NCI-H774 (cell line): ENCODE measurements at regions not wholly inside any gene's neighbourhood (a gene's known extent, or its start where the extent isn't known, plus 50 kb on each side); places are given as distances from the start of the nearest gene placed in this dataset.

Experiments used
- DNase-seq: peaks from one replicate; lab custom pipeline; 2025; lab: John Stamatoyannopoulos, UW

DNA sequence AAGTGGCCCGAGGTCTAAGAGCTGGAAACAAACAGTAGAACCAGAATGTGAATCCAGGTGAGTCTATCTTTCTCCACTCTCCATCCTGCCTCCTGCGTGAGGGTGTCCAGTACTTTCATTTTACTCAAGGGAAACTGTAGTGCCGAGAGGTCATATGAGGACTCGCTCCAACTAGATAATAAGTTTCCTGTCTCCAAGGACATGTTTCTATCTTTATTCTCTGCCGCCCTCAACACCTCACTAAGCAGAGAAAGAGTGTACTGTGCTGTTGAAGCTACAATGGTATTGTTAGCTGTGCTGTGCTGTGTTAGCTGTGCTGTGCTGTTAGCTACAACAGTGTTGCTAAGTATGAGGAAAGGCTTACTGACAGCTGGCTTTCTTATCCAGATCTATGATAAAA lies 137.9 kb upstream of the COL8A1 start:
- no peak for DNase-seq

DNA sequence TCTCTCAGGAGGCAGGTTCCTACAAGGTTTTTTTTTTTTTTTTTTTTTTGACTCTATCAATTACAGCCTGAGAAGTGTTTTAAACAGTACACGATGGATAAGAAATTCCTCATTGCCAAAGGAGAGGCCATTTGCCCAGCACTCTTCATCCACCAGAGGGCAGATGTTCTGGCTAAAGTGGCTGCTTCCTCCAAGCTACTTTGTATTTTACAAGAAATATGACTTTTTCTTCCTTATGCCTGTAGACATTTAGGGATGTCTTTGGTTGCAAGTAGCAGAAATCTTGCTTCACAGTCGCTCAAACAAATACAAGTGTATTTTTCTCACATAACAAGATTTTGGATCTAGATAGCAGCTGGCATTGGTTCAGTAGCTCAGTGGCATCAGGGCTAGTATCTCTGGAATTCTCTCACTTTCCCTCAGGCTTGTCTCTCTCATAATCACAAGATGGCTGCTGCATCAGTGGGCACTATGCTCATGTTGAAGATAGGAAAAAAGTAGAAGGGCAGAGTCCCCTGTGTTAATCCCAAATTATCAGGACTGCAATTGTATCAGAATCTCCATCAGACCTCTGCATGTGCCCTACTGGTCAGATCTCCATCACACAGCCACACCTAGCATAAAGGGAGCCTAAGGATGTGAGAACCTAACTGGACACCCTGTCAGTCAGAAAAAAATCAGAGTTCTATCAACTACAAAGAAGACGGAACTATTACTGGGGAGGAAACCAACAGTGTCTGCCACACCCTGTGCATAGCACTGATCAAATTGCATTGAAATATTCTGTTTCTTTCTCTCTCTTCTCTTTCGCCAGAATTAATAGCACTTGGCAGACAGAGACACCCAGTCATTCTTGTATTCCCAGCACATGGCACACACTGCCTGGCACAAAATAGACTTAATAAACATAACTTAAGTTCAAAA lies 138.9 kb upstream of the COL8A1 start:
- DNase-seq, result no peak

DNA sequence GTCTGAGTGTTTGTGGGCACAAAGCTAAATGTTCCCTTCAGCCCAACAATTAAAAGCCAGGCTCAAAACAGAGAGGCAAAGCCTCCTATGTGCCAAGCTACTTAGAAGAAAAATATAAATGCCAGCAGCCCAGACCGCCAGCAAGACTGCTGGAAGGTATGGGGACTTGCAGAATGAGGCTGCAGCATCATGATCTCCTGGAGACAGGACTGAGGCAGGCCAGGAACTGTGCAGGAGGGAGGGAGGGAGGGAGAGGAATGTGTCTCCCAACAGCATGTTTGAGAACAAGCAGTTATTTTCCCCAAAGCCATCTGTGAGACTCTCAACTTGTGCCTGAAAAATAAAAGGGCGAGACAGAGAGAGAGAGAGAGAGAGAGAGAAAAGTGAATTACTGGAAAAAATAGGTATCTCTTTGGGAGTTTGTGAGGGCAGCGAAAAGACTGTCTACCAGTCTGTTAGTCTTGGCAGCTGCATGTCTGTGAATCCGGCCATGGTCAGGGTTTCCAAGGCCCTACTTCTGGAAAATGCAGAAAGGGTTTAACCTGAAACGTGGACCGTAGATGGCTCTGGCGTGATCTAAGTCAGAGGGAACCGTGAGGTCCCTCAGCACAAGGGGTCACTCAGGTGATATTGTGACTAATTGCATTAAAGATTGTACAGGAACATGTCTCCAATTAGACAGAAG lies 139.7 kb upstream of the COL8A1 start:
- DNase-seq, result no peak

DNA sequence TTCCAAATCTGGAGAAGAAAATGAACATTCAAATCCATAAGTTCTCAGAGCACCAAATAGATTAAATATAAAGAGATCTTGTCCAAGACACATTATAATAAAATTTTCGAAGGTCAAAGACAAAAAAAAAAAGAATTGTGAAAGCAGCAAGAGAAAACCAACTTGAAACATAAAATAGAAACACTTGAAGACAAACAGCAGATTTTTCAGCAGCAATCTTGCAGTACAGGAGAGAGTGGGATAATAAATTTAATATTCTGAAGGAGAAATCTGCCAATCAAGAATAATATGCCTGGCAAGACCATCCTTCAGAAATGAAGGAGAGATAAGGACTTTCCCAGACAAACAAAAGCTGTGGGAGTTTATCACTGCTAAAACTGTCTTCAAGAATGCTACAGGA lies 150.5 kb upstream of the COL8A1 start:
- no peak for DNase-seq

DNA sequence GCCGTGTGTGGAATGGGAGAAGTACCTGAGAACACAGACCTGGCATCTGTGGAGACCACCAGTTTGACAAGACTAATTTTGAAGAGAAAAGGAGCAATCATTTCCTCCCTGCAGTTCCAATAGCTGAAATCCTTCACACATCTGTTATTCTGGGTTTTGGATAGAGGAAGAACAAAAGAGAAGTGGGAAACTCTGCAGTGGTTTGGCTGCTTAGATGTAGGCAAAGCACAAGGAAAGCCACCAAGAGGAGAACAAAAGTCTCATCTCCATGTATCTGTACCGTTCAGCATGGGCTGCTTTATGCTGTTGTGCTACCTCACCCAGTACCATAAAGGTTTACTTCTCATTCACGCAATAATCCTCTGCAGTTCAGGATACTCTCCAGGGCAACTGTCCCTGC lies 153.1 kb upstream of the COL8A1 start:
- DNase-seq, result no peak

DNA sequence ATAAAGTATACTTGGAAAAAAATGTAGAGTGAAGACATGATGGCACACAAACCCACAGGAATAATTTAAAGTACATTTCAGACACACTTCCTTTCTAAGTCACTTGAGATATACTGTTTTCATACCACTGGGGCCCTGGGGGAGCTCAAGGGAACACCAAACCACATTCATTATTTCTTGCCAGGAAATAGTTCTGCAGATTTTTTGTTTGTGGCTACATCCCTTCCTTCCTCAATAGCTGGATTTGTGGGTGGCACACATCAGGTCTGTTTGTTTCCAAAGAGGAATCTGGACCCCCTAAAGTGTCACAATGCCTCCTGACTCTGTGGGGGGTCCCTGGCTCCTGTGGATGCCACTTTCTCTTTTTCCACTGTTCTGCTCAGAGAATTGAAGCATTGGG lies 153.5 kb upstream of the COL8A1 start:
- DNase-seq, result no peak

DNA sequence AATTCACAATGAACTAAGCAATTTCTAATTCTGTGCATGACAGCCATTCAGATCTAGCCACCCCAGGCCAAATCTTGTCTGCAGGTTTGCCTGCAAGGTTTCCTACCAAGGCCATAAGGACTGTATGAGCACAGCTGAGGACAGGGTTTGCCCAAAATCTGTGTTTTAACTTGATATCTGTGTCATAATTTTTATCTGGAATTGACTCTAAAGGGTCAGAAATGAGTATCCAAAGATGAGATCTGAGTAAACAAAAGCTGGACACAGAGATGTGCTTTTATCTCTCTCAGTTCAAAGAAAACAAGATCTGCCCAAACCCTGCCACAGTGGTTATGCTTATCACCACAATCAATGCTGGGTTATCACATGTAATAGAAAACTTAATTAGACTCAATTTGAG lies 154.6 kb upstream of the COL8A1 start:
- DNase-seq, result no peak

DNA sequence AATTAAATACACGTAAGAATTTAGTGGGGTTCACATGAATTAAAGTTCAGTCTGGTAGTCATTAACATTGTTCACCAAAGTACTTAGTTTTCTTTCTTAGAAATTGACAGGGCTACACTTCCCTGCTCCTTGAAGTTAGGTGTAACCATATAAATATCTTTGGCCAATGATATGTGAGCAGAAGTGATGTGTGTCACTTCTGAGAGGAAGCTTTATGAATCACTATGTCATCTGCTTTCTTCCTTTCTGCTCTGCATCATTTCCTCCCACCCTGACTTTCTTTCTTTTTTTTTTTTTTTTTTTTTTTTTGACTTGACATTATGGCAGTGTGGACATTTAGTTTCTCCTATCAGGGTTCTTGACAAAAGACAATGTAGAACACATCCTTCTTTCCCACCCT lies 156.2 kb upstream of the COL8A1 start:
- no peak for DNase-seq

DNA sequence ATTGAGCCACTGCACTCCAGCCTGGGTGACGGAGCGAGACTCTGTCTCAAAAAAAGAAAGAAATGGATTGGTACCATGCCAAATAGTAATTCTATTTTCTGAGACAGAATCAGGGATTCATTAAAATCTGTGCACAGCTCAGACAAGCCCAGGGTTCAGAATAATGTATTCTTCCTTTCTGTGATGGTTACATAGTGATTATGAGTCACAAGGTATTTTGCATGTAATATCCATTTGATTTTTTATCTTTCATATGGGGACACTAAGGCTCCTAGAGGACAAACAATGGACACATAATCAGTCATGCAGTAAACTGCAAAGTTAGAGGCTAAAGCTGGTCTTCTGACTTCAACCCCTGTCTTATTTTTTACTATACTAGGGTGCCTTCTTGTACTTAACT lies 156.8 kb upstream of the COL8A1 start:
- DNase-seq, result no peak

DNA sequence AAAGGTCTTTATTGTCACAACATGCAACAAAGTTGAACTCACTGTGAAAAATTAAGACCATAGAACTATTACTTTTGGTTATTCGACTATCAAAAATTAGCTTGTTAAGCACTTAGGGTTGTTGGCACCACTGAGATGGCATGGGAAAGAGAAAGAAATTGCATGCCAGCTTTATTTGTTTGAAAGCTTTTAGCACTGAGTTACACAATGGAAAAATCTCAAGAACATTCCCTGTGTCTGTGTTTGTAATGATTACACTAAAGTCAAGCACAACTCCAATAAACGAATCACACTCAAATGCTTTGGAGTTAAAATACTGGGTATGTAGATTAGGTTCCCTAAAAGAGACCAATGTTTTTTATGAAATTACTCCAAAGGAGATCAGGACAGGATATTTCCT lies 158.6 kb upstream of the COL8A1 start:
- no peak for DNase-seq

DNA sequence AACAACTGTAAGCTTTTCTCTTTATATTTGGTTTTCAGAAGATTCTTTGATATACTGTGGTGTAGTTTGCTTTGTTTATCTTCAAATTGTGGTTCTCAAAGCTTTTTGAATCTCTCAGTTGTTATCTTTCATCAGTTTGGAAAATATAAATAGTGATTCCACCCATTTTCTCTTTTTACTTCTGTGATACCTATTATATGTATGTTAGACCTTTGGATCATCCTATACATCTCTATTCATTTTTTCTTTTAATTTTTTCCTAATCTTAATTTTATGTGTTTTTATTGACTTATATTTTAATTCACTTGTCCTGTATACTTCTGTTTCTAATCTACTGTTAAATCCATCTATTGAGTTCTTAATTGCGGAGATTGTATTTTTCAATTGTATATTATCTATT lies 160.7 kb upstream of the COL8A1 start:
- DNase-seq, result no peak

DNA sequence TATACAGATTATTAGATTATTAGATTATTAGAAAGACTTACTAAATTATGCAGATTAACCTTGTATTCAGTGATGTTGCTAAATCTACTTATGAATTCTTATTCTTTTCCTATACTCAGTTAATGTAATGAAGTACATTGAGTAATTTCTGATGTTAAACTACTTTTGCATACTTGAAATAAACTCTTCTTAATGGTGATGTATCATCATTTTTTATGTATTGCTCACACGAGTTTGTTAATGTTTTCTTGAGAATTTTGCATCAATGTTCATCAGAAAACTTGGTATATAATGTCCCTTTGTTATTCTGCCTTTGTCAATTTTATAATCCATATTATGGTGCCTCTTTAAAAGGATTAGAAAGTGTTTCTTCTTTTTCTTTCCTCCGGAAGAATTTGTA lies 163.2 kb upstream of the COL8A1 start:
- no peak for DNase-seq

DNA sequence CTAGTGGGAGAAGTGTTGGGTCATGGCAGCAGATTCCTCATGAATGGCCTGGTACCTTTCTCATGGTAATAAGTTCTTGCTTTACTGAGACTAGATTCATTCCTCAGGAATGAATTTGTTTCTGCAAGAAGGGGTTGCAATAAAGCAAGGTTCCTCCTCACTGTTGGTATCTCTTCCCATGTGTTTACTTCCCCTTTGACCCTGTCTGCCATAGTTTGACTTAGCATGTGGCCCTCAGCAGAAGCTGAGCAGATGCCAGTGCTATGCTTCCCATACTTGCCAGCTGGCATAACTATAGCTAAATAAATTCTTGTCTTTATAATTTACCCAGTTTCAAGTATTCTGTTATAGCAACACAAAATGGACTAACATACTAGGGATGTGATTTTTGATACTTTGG lies 163.6 kb upstream of the COL8A1 start:
- DNase-seq, result no peak

DNA sequence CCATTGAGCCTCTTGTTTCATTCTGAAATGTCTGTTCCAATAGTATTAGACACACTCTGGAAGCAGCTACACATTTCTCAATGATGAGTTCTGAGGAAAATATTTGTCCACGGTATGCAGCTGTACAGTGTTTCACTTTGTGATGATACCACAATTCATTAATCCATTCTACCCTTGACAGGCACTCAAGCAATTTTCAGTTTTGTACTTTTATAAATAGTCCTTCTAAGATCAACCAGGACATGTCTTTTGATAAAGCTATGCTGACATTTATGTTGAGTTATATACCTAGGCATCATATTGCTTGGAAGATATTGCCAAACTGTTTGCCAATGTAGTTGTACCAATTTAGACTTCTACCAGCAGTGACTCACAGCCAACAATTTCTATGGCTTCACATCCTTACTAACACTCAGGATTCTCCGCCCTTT lies 165.1 kb upstream of the COL8A1 start:
- DNase-seq, result no peak

DNA sequence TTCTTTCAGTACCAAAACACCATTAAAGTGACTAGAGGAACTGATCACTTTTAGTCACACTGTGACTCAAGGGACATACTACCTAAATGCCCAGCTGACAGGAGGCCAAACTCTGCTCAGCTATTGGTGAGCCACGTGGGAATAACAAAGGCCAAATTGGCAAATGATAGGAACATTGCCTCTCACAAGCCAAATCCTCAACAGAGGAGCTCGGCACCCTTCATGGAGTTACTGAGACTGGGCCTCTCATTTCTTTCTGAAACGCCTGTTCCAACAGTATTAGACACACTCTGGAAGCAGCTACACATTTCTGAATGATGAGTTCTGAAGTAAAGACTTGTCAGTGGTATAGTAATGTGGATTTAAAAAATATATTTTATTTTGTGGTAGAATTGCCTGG lies 166.0 kb upstream of the COL8A1 start:
- DNase-seq, result no peak

DNA sequence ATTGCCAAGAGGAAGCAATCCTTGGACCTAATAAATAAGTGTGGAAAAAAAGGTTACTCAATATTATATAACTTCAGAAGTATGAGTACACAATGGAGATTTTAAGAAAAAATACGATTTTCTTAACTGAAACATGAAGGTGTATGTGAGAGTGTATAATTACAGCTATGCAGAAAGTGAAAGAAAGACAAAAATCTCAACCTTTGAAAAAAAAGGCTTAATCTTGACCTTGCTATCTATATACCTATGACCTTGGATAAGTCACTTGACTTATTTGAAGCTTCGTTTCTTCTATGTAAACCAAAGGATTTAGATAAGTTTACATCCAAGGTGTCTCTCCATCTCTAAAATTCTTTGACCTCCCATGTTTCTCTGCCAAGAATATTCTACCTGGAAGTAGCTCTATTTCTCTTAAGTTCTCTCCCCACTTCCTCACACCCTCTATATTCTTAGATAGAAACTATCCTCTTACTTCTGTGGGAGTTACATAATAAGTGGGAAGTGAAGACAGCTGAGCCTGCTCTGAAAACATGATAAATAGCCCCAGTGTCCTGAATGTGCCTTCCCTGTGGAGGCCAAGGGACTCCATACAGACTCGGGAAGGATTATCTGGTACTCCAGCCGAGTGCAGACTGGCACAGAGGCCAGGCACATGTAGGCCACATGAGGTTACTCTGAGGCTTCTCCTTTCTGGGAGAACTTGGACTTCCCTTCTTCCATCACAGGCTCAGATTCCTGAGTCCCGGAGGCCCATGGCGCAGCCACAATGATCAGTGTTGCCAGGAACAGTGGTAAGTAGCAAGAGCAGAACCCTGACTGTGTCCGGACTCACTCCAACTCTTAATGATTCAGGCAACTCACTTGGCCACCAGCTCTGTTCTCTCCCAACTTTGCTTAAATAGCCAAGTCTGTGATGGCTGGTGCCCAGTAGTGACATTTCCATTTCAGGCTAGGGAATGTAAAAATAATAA lies 166.8 kb upstream of the COL8A1 start:
- no peak for DNase-seq

DNA sequence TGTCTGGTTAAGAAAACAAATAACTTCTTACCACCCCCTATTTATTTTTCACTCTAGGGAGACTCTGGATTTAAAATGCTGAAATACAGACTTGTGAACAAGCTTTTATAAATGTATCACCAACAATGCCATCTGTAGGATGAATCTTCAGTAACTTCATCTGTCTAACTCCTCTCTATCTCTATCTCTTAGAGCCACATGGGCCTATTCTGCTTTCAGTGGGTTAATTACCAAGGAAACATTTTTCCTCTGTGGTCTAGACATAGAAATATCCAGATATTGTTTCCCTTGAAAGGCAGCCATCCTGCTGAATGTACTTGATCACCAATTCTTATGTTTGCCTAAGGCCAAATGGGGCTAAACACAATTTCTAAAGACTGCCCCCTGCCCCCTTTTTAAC lies 167.6 kb upstream of the COL8A1 start:
- DNase-seq, result no peak

DNA sequence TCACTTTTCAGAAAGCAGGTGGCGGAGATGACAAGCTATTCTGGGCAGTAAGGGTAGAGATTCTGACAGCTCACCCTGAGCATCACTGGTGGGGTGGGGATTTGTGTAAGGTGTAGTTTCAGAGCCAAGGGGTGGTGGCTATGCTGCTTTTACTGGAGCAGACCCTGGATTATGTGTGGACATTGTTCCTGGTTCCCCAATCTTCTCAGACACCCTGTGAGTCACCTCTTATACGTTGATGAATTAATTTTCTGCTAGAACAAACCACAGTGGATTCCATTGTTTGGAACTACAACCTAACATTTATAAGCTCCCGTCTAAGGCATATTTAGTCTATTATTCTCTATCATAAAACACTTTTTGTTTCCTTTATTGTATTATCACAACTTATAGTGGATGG lies 169.5 kb upstream of the COL8A1 start:
- DNase-seq, result no peak

DNA sequence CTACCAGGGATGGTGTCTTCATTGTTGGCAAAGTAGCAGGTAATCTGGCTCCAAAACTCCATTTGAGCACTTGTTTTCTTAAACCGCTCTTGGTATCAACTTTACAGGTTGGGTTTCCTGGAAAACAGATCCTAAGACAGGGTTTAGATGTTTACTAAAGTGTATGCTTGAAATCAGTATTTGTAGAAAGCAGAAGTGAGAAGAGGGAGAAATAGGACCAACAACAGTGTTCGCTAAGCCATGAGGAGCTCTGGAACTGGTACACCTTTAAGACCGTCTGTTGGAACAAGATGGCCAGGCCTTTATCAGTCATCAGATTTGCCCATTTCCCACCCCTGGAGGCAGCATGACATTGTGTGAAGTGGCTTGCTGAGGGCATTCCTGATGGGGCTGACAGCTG lies 171.0 kb upstream of the COL8A1 start:
- DNase-seq, result no peak

DNA sequence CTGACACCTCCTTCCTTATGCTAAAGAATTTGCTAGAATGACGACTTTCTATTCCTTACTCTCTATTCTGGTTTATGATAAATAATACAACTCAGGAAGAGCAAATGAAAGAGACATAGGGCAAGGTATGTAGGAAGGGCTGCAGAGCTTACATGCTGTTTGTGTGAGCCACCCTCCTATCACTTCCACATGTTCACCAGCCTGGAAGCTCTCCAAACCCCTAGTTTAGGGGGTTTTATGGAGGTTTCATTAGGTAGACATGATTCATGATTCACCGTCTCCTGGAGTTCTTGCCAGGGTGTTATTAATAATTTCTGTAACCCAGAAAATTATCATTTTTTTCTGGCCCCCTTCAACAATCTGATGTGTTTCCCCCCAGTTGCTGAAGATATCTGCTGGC lies 172.1 kb upstream of the COL8A1 start:
- DNase-seq, result no peak

DNA sequence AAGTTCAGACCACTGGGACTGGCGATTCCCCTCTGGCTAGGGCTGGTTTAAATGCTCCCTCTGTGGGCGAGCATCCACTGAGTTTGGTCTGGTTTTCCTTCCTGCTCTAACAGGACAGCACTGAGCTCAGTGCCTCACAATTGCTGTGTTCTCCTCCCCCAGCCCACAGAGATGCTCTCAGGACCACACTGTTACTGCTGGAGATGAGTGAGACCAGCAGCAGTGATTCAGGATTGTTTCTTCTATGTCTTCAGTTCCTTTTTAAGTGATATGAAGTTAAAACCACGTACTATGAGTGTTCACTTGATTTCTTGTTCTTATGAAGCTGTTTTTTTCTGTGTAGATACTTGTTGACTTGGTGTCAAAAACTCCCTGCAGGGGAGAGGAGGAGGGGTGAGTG lies 180.4 kb upstream of the COL8A1 start:
- DNase-seq, result no peak

DNA sequence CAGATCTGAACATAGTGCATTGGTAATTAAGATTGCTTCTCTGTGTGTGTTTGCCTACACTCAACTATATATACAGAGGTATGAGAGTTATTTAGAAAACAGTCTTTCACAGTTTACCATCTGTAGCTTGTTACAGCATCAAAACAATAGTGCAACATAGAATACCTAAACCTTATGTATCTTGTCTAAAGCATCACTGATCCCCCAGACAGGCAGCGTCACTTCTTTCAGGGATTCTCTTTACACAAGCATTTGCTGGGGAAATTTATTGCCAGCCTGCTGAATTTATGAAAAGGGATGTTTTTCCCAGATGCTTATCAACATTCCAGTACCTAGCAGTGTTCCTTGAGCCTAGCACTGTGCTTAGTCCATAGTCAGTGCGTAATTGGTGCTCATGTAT lies 195.8 kb upstream of the COL8A1 start:
- no peak for DNase-seq
